Mucosa of stomach (tissue), 1 donor: ENCODE measurements at regions not wholly inside any gene's neighbourhood (a gene's known extent, or its start where the extent isn't known, plus 50 kb on each side); places are given as distances from the start of the nearest gene placed in this dataset.

Source experiments
- H3K27me3 ChIP-seq: one replicate; pipeline ENCODE4 v1.7.0; 2013; ENCODE audit warnings: mild to moderate bottlenecking, low read length; ENCODE audit not compliant: control insufficient read depth, insufficient read depth
- H3K36me3 ChIP-seq: one replicate; pipeline ENCODE4 v1.7.0; 2013; ENCODE audit warnings: low read length; ENCODE audit not compliant: control insufficient read depth, insufficient read depth
- H3K4me1 ChIP-seq: one replicate; pipeline ENCODE4 v1.7.0; 2013; ENCODE audit warnings: mild to moderate bottlenecking, low read length; ENCODE audit not compliant: control insufficient read depth, insufficient read depth
- H3K4me3 ChIP-seq: one replicate; pipeline ENCODE4 v1.7.0; 2013; ENCODE audit warnings: low read length
- H3K9ac ChIP-seq: one replicate; pipeline ENCODE4 v1.7.0; 2013; ENCODE audit warnings: mild to moderate bottlenecking, low read length, moderate library complexity
- H3K9me3 ChIP-seq: one replicate; pipeline ENCODE4 v1.7.0; 2013; ENCODE audit warnings: mild to moderate bottlenecking, low read length, moderate library complexity; ENCODE audit not compliant: control insufficient read depth
- donor health status: Pancreatic carcinoma.

- Histone ChIP-seq H3K4me3 (no peak overlapping the region), H3K9me3 (no peaks in the 10 kb centered on the region), H3K9ac (no peak overlapping the region), H3K36me3 (no peaks in the 10 kb centered on the region), H3K4me1 (no peaks in the 10 kb centered on the region), H3K27me3 (no peaks in the 10 kb centered on the region)
Measured at GRCh38 chr1:83769072-83769471, 229.9 kb downstream of the TTLL7 start.

- H3K27me3 ChIP-seq = no peaks in the 10 kb centered on the region
- H3K9ac ChIP-seq = no peak overlapping the region
- no peak overlapping the region for H3K4me3 ChIP-seq
- H3K9me3 ChIP-seq = no peaks in the 10 kb centered on the region
- no peaks in the 10 kb centered on the region for H3K4me1 ChIP-seq
- no peaks in the 10 kb centered on the region for H3K36me3 ChIP-seq
Measured at GRCh38 chr1:83766241-83766691, 232.7 kb downstream of the TTLL7 start.

GRCh38 chr1:83765125-83765524 lies 233.8 kb downstream of the TTLL7 start:
- Histone ChIP-seq H3K9ac (no peak overlapping the region), H3K9me3 (no peaks in the 10 kb centered on the region), H3K27me3 (no peaks in the 10 kb centered on the region), H3K4me3 (no peak overlapping the region), H3K36me3 (no peaks in the 10 kb centered on the region), H3K4me1 (no peaks in the 10 kb centered on the region)

DNA sequence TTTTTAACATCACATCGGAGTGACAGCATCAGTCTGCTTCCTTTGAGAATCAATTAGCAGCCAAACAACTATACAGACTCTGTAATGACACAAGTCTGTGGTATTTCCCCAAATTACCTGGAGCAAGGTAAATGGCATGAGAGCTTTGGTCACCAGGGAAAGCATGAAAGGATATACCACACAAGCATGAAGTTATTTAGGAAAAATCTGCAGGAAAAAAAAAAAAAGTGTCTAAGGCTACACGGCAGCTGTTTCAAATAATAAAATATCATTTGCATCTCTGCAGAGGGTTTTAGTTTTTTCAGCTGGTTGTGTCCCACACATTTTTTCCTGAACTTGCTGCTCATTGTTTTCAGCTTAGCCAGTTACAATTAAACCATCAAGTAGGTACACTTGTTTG lies 234.7 kb downstream of the TTLL7 start:
- Histone ChIP-seq H3K36me3 (no peaks in the 10 kb centered on the region), H3K4me1 (no peaks in the 10 kb centered on the region), H3K9me3 (no peaks in the 10 kb centered on the region), H3K27me3 (no peaks in the 10 kb centered on the region), H3K4me3 (no peak overlapping the region), H3K9ac (no peak overlapping the region)

DNA sequence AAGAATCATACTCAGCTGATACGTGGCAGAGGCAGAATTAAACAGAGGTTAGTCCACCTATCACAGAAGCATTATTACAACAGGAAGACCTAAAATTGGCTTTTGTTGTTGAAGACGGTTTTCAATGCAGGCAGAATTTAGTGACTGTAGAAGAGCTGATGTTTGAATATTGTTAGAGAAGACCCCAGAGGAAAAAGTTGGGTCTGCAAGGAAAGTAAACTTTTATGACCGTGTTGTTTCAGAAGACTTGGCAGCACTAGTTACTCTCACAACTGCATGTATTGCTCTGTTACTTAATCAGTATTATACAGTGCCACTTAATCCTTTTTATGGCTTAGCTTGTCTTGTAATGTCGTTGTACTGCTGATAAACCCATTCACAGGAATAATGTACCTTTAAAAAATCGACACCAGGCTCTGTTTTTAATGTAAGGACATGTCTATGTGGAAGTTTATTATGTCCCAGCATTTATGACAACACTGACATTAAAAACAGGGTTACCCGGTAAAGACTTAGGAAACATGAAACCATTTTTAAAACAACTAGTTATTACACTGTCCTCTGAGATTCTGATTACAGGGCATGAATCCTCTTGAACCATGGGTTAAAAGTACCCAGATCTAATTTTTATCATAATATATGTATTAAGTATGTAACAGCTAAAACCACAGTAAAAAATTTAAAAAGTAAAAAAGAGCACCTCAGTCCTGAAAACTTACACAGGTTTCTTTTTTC lies 235.4 kb downstream of the TTLL7 start:
- no peaks in the 10 kb centered on the region for H3K9me3 ChIP-seq
- H3K9ac ChIP-seq = no peak overlapping the region

DNA sequence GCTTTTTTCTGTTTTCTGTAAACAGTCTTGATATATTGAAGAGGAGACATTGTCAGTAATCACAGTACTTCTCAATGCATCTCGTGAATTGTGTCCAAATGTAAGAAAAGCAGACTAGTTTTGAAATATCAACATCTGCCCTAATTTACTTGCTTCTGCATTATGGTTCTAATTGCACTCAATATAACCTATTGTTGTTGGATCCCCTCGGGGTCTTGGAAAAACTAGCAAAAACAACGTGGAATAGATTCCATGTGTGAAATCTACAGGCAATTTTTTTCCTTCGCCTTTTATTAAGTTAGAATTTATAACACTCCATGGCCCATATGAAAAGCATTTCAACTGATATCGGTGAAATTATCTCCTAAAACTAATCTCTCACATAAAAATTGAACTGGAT lies 236.5 kb downstream of the TTLL7 start:
- Histone ChIP-seq H3K9ac (no peak overlapping the region), H3K4me1 (no peaks in the 10 kb centered on the region), H3K36me3 (no peaks in the 10 kb centered on the region)

More for the DNA sequence above, 235.4 kb downstream of the TTLL7 start:
- Histone ChIP-seq H3K4me1 (no peaks in the 10 kb centered on the region), H3K27me3 (no peaks in the 10 kb centered on the region), H3K4me3 (no peak overlapping the region), H3K36me3 (no peaks in the 10 kb centered on the region)

DNA sequence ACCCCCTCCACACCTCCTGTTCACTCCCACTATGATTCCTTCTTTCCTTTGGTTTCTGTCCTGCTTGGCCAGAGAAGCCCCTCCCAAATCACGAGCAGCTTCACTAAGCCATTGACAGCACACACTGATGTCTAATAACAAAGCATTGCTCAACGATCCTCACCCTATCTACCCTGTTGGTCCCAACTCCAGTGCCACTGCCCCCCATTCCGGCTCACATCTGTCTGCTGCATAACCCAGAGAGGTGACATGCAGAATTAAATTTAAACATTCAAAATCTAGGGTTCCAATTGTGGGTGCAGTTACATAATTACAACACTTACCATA lies 236.9 kb downstream of the TTLL7 start:
- Histone ChIP-seq H3K36me3 (no peaks in the 10 kb centered on the region), H3K9me3 (no peaks in the 10 kb centered on the region), H3K27me3 (no peaks in the 10 kb centered on the region), H3K4me1 (no peaks in the 10 kb centered on the region), H3K9ac (no peak overlapping the region), H3K4me3 (no peak overlapping the region)

More for the DNA sequence above, 236.5 kb downstream of the TTLL7 start:
- H3K9me3 ChIP-seq = no peaks in the 10 kb centered on the region
- no peaks in the 10 kb centered on the region for H3K27me3 ChIP-seq
- no peak overlapping the region for H3K4me3 ChIP-seq

DNA sequence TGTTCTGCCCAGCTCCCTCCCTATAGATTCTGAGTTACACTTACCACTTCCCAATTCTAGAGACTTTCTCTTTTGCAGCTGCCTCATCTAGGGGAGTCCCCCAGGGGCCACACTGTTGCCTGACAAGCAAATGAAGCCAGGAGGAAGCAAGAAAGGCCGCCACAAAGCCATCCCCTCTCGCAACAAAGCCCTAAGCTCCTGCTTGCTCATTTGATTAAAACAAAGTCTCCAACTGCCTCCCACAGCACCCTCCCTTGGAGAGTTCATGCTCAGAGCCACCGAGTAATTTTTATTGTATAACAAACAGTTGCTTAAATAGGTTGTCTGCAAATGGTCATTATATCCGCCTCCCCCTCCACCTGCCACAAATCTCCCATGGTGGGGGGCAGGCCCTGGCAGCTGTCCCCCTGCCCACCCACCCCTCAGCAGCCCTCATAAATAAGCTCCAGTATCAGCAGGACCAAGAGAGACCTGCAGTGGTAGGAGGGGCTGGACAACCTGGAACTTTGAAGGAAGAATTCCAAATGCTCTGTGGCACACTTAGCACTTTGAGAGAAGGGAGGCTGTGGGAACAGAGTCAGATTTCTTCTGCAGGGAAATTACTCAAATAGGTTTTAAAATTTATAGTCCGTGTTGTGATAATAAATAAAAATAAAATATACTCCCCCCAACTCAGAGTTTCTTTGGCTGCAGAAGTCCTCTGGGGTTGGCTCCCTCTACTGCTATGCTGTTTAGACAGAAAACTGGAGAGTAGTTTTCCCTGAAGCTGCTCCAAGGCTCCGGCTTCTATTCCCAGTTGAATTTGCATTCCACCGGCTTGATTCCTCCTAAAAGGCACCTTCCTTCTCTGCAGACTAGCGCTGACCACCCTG lies 237.5 kb downstream of the TTLL7 start:
- Histone ChIP-seq H3K4me3 (no peak overlapping the region), H3K27me3 (no peaks in the 10 kb centered on the region), H3K36me3 (no peaks in the 10 kb centered on the region), H3K9ac (no peak overlapping the region), H3K9me3 (no peaks in the 10 kb centered on the region), H3K4me1 (no peaks in the 10 kb centered on the region)

GRCh38 chr1:83760226-83761021 lies 238.5 kb downstream of the TTLL7 start:
- Histone ChIP-seq H3K4me1 (no peaks in the 10 kb centered on the region), H3K4me3 (no peak overlapping the region), H3K36me3 (no peaks in the 10 kb centered on the region), H3K9me3 (no peaks in the 10 kb centered on the region), H3K9ac (no peak overlapping the region), H3K27me3 (no peaks in the 10 kb centered on the region)

GRCh38 chr1:83756984-83757717 lies 241.8 kb downstream of the TTLL7 start:
- Histone ChIP-seq H3K4me3 (no peak overlapping the region), H3K36me3 (no peaks in the 10 kb centered on the region), H3K9ac (no peak overlapping the region), H3K9me3 (no peaks in the 10 kb centered on the region), H3K27me3 (no peaks in the 10 kb centered on the region), H3K4me1 (no peaks in the 10 kb centered on the region)

DNA sequence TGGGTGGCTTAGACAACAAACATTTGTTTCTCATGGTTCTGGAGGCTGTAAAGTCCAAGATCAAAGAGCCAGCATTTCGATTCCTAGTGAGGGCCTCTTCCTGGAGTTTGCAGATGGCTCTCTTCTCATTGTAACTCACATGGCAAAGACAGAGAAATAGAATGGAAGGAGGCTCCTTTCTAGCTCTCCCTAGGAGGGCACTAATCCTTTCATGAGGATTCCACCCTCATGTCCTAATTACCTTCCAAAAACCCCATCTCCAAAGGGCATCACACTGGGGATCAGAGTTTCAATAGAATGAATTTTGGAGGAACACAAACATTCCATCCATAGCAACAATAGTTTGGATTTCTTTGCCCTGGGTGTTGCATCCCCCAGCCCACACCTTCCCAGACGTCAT lies 247.3 kb downstream of the TTLL7 start:
- Histone ChIP-seq H3K4me1 (no peaks in the 10 kb centered on the region), H3K9me3 (no peaks in the 10 kb centered on the region), H3K36me3 (no peaks in the 10 kb centered on the region), H3K27me3 (no peaks in the 10 kb centered on the region), H3K9ac (no peak overlapping the region), H3K4me3 (no peak overlapping the region)
